ENCODE measurements at regions not wholly inside any gene's neighbourhood (a gene's known extent, or its start where the extent isn't known, plus 50 kb on each side); places are given as distances from the start of the nearest gene placed in this dataset.

DNA sequence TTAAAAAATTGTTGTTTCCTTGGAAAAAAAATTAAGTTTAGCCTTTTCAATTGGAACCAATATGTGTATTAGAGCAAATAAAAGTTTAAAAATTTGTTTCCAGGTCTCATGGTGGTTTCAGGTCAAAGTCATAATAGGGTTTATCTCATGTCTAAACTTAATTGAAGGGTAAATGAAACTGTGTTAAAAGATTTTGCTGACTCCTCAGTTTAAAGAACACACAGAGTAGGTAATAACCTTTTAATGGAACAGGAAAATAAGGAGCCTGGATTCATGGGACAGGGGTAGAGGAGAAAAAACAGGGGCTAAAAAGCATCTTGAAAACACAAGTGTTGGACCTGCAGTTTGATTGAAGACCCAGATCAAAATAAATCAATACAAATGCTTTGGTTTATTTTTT lies 190.6 kb downstream of the MFSD1 start:
- H3K4me2 ChIP-seq = no peak overlapping the region
- no peak overlapping the region for H3K4me3 ChIP-seq (ENCODE audit: low read depth in 2 of 2, low read length in 1 of 2)
- no peaks in the 10 kb centered on the region for H3F3A ChIP-seq (replicated peaks; ENCODE audit: insufficient read depth)
- H3K27ac ChIP-seq (ENCODE audit: low read depth in 2 of 2, low read length in 1 of 2) = no peak overlapping the region
- TF ChIP-seq IRF3 (IDR thresholded peaks at IDR 0.05; ENCODE audit: low read depth, low read length) = no peak
- TF ChIP-seq MEF2A (IDR thresholded peaks at IDR 0.05; ENCODE audit: borderline replicate concordance, low read depth) = no peak
- H2AFZ ChIP-seq (ENCODE audit: low read depth) = no peak overlapping the region
- CTCF ChIA-PET = no interaction called here
- POLR2A ChIA-PET = no interaction called here
- no peaks in the 10 kb centered on the region for H4K20me1 ChIP-seq (ENCODE audit: insufficient read depth)
- no peaks in the 10 kb centered on the region for H3K9me2 ChIP-seq
- no peaks in the 10 kb centered on the region for H3K79me2 ChIP-seq (ENCODE audit: insufficient read depth)
- H3K9ac ChIP-seq = no peak overlapping the region
- DNase-seq = no peak
- no peaks in the 10 kb centered on the region for H3K27me3 ChIP-seq (ENCODE audit: insufficient read depth)
- H3K4me1 ChIP-seq (ENCODE audit: control insufficient read depth in 1 of 2, insufficient read depth in 2 of 2, low read depth in 1 of 2, low read length in 1 of 2) = no peaks in the 10 kb centered on the region
- H3K36me3 ChIP-seq (replicated peaks in 1 of 2; ENCODE audit: control insufficient read depth in 1 of 2, insufficient read depth in 2 of 2, low read length in 1 of 2) = no peaks in the 10 kb centered on the region
- no peaks in the 10 kb centered on the region for H3K9me3 ChIP-seq

DNA sequence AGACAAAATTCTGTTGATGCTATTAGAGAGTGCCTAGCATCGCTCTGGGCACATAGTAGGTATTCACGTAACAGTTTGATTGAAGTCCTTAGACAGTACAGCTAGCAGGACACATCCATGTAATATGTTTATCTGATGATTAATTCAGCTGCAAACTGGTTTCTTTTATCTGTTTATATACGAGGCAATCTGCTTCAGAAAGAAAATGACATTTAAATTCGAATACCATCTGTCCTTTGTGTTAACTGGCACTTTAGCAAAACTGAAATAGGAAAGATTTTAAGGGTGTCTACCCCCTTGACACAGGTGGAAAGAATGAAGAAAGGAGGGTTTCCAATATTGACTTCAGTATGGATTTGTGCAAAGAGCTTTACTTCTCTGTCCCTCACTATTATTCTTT lies 192.5 kb downstream of the MFSD1 start:
- WGBS (ENCODE audit: low lambda C conversion rate) = 42% methylated on average over 4 of the region's 4 CpGs
- no peak overlapping the region for H3K4me2 ChIP-seq
- no peak for DNase-seq
- H4K20me1 ChIP-seq (ENCODE audit: insufficient read depth) = no peaks in the 10 kb centered on the region
- no peaks in the 10 kb centered on the region for H3F3A ChIP-seq (replicated peaks; ENCODE audit: insufficient read depth)
- H3K9ac ChIP-seq = no peak overlapping the region
- no peak overlapping the region for H3K27ac ChIP-seq (ENCODE audit: low read depth in 2 of 2, low read length in 1 of 2)
- no peaks in the 10 kb centered on the region for H3K4me1 ChIP-seq (ENCODE audit: control insufficient read depth in 1 of 2, insufficient read depth in 2 of 2, low read depth in 1 of 2, low read length in 1 of 2)
- CTCF ChIA-PET = interaction anchor here (0.7 kb wide), 1 partner anchor 10 kb away, joined by 3 read pairs; no protein-coding TSS in a partner anchor
- TF ChIP-seq CTCF (IDR thresholded peaks at IDR 0.05) (no peak), SMC3 (IDR thresholded peaks at IDR 0.05; ENCODE audit: low read depth, low read length) (no peak), NRF1 (IDR thresholded peaks at IDR 0.05; ENCODE audit: low read depth, low read length) (no peak), TCF12 (IDR thresholded peaks at IDR 0.05) (no peak), RAD21 (IDR thresholded peaks at IDR 0.05; ENCODE audit: low read length) (no peak), FOXJ3 (CRISPR knock-in tag; IDR thresholded peaks at IDR 0.05) (no peak), MXI1 (IDR thresholded peaks at IDR 0.05; ENCODE audit: low read depth, low read length) (no peak)
- no peak overlapping the region for H3K4me3 ChIP-seq (ENCODE audit: low read depth in 2 of 2, low read length in 1 of 2)
- H3K36me3 ChIP-seq (replicated peaks in 1 of 2; ENCODE audit: control insufficient read depth in 1 of 2, insufficient read depth in 2 of 2, low read length in 1 of 2) = no peaks in the 10 kb centered on the region
- no peaks in the 10 kb centered on the region for H3K9me3 ChIP-seq
- H3K79me2 ChIP-seq (ENCODE audit: insufficient read depth) = no peaks in the 10 kb centered on the region
- POLR2A ChIA-PET = interaction anchor here (0.6 kb wide), 1 partner anchor 126 kb away, joined by 3 read pairs; no protein-coding TSS in a partner anchor
- no peaks in the 10 kb centered on the region for H3K27me3 ChIP-seq (ENCODE audit: insufficient read depth)
- no peak overlapping the region for H2AFZ ChIP-seq (ENCODE audit: low read depth)
- H3K9me2 ChIP-seq = no peaks in the 10 kb centered on the region

- H3K27ac ChIP-seq (ENCODE audit: low read depth in 2 of 2, low read length in 1 of 2) = no peak overlapping the region
- no peaks in the 10 kb centered on the region for H3K79me2 ChIP-seq (ENCODE audit: insufficient read depth)
- no peak for DNase-seq
- POLR2A ChIA-PET = no interaction called here
- no peaks in the 10 kb centered on the region for H3K9me3 ChIP-seq
- H3F3A ChIP-seq (replicated peaks; ENCODE audit: insufficient read depth) = no peaks in the 10 kb centered on the region
- TF ChIP-seq GATA2 (CRISPR knock-in tag; IDR thresholded peaks at IDR 0.05) (no peak), RCOR1 (IDR thresholded peaks at IDR 0.05; ENCODE audit: low read length) (no peak), CHD2 (IDR thresholded peaks at IDR 0.05; ENCODE audit: low read length, partially characterized antibody) (no peak)
- TF ChIP-seq, protein P1, sequence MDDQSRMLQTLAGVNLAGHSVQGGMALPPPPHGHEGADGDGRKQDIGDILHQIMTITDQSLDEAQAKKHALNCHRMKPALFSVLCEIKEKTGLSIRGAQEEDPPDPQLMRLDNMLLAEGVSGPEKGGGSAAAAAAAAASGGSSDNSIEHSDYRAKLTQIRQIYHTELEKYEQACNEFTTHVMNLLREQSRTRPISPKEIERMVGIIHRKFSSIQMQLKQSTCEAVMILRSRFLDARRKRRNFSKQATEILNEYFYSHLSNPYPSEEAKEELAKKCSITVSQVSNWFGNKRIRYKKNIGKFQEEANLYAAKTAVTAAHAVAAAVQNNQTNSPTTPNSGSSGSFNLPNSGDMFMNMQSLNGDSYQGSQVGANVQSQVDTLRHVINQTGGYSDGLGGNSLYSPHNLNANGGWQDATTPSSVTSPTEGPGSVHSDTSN (IDR thresholded peaks at IDR 0.05) = no peak
- peaks cover 0 to 6% of the 10 kb centered on the region in 2 experiments; a peak in 2 of 4 replicates for H3K4me1 ChIP-seq (ENCODE audit: control insufficient read depth in 1 of 2, insufficient read depth in 2 of 2, low read depth in 1 of 2, low read length in 1 of 2)
- H3K9me2 ChIP-seq = no peaks in the 10 kb centered on the region
- no peak overlapping the region for H2AFZ ChIP-seq (ENCODE audit: low read depth)
- no peaks in the 10 kb centered on the region for H4K20me1 ChIP-seq (ENCODE audit: insufficient read depth)
- no peaks in the 10 kb centered on the region for H3K36me3 ChIP-seq (replicated peaks in 1 of 2; ENCODE audit: control insufficient read depth in 1 of 2, insufficient read depth in 2 of 2, low read length in 1 of 2)
- no peak overlapping the region for H3K4me2 ChIP-seq
- H3K4me3 ChIP-seq (ENCODE audit: low read depth in 2 of 2, low read length in 1 of 2) = no peak overlapping the region
- WGBS (ENCODE audit: low lambda C conversion rate) = 70% methylated on average over 1 of the region's 1 CpG
- CTCF ChIA-PET = interaction anchor here (1.2 kb wide), 1 partner anchor 242 kb away, joined by 3 read pairs; no protein-coding TSS in a partner anchor
- no peak overlapping the region for H3K9ac ChIP-seq
- no peaks in the 10 kb centered on the region for H3K27me3 ChIP-seq (ENCODE audit: insufficient read depth)
Observed at GRCh38 chr3:159001711-159002110, 199.9 kb downstream of the MFSD1 start.
